AG04450 (cell line): ENCODE measurements at regions not wholly inside any gene's neighbourhood (a gene's known extent, or its start where the extent isn't known, plus 50 kb on each side); places are given as distances from the start of the nearest gene placed in this dataset.

Experiments used
- CTCF ChIA-PET: fragments of 300-600, 350-600 bp; formaldehyde crosslinking; extraction: SDS; loops from one replicate; lab custom pipeline; 2022; ENCODE audit warnings: antibody characterized with exemption, inconsistent platforms; lab: Charles Lee
- POLR2A ChIA-PET: fragments of 350-600 bp; formaldehyde crosslinking; extraction: SDS; loops from one replicate; lab custom pipeline; 2021; ENCODE audit warnings: antibody characterized with exemption, inconsistent platforms; lab: Yijun Ruan, JAX
- DNase-seq: peaks from one replicate; pipeline ENCODE4 v3.0.0-alpha.2; 2011; ENCODE audit warnings: low read depth, low spot score
- H3K27ac ChIP-seq: one replicate; pipeline ENCODE4 v1.5.1; 2012; ENCODE audit warnings: low read depth, low read length, control low read depth
- H3K27me3 ChIP-seq: one replicate; pipeline ENCODE4 v1.6.0; 2012; ENCODE audit warnings: low read length; ENCODE audit not compliant: control insufficient read depth, insufficient read depth
- H3K4me3 ChIP-seq: 2 replicates; pipeline ENCODE4 v1.5.1; 2011; ENCODE audit warnings: mild to moderate bottlenecking, low read depth, low read length, control low read depth
- H3K9me3 ChIP-seq: 2 replicates; pipeline ENCODE4 v1.5.1; 2012; ENCODE audit warnings: low read length; ENCODE audit not compliant: control insufficient read depth, insufficient read depth
- CTCF ChIP-seq: IDR thresholded peaks from 2 replicates; pipeline ENCODE4 v1.5.1; 2011; ENCODE audit warnings: low read depth, low read length, control low read depth, inconsistent platforms

GRCh38 chr2:156708051-156708450, 271.9 kb downstream of the GPD2 start:
- CTCF ChIA-PET: no interaction called here
- DNase-seq: no peak
- Histone ChIP-seq H3K4me3 (no peak overlapping the region), H3K27ac (no peak overlapping the region), H3K9me3 (no peaks in the 10 kb centered on the region), H3K27me3 (no peaks in the 10 kb centered on the region)
- no peak for TF ChIP-seq CTCF
- POLR2A ChIA-PET: no interaction called here

GRCh38 chr2:156709091-156709490, 272.9 kb downstream of the GPD2 start:
- DNase-seq: no peak
- H3K27me3 ChIP-seq: no peaks in the 10 kb centered on the region
- no peaks in the 10 kb centered on the region for H3K9me3 ChIP-seq
- TF ChIP-seq CTCF: no peak
- POLR2A ChIA-PET: no interaction called here
- CTCF ChIA-PET: no interaction called here
- H3K4me3 ChIP-seq: no peak overlapping the region
- H3K27ac ChIP-seq: no peak overlapping the region

- TF ChIP-seq CTCF: no peak
- CTCF ChIA-PET: no interaction called here
- POLR2A ChIA-PET: no interaction called here
These were observed 282.9 kb downstream of the GPD2 start for GRCh38 chr2:156719036-156719435.

GRCh38 chr2:156727867-156728266, 291.7 kb downstream of the GPD2 start:
- no peak for DNase-seq
- H3K27ac ChIP-seq: no peak overlapping the region
- no peaks in the 10 kb centered on the region for H3K27me3 ChIP-seq
- no peak overlapping the region for H3K4me3 ChIP-seq
- no peaks in the 10 kb centered on the region for H3K9me3 ChIP-seq
- CTCF ChIA-PET: no interaction called here
- TF ChIP-seq CTCF: no peak
- POLR2A ChIA-PET: no interaction called here

More at GRCh38 chr2:156719036-156719435, 282.9 kb downstream of the GPD2 start:
- no peak for DNase-seq
- H3K27me3 ChIP-seq: no peaks in the 10 kb centered on the region
- no peak overlapping the region for H3K27ac ChIP-seq
- no peak overlapping the region for H3K4me3 ChIP-seq
- H3K9me3 ChIP-seq: no peaks in the 10 kb centered on the region

GRCh38 chr2:156728328-156728727, 292.1 kb downstream of the GPD2 start:
- POLR2A ChIA-PET: no interaction called here
- no peak for DNase-seq
- TF ChIP-seq CTCF: no peak
- CTCF ChIA-PET: no interaction called here
- no peak overlapping the region for H3K4me3 ChIP-seq
- no peaks in the 10 kb centered on the region for H3K27me3 ChIP-seq
- H3K27ac ChIP-seq: no peak overlapping the region
- no peaks in the 10 kb centered on the region for H3K9me3 ChIP-seq
